ENCODE measurements at regions not wholly inside any gene's neighbourhood (a gene's known extent, or its start where the extent isn't known, plus 50 kb on each side); places are given as distances from the start of the nearest gene placed in this dataset.

GRCh38 chr18:24919181-24919797 lies 432.7 kb downstream of the ZNF521 start:
- no peak overlapping the region for H3K4me3 ChIP-seq (ENCODE audit: low read depth in 1 of 2, low read length in 1 of 2)
- no peaks in the 10 kb centered on the region for H3K36me3 ChIP-seq
- no peaks in the 10 kb centered on the region for H3K9me3 ChIP-seq
- peaks cover 5% of the 10 kb centered on the region for H3K27me3 ChIP-seq
- H3K27ac ChIP-seq: no peak overlapping the region
- TF ChIP-seq, protein P1, sequence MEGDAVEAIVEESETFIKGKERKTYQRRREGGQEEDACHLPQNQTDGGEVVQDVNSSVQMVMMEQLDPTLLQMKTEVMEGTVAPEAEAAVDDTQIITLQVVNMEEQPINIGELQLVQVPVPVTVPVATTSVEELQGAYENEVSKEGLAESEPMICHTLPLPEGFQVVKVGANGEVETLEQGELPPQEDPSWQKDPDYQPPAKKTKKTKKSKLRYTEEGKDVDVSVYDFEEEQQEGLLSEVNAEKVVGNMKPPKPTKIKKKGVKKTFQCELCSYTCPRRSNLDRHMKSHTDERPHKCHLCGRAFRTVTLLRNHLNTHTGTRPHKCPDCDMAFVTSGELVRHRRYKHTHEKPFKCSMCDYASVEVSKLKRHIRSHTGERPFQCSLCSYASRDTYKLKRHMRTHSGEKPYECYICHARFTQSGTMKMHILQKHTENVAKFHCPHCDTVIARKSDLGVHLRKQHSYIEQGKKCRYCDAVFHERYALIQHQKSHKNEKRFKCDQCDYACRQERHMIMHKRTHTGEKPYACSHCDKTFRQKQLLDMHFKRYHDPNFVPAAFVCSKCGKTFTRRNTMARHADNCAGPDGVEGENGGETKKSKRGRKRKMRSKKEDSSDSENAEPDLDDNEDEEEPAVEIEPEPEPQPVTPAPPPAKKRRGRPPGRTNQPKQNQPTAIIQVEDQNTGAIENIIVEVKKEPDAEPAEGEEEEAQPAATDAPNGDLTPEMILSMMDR (IDR thresholded peaks at IDR 0.05): no peak
- H3K4me1 ChIP-seq (ENCODE audit: control insufficient read depth in 1 of 2, insufficient read depth in 1 of 2, low read depth in 1 of 2, low read length in 1 of 2): no peaks in the 10 kb centered on the region

DNA sequence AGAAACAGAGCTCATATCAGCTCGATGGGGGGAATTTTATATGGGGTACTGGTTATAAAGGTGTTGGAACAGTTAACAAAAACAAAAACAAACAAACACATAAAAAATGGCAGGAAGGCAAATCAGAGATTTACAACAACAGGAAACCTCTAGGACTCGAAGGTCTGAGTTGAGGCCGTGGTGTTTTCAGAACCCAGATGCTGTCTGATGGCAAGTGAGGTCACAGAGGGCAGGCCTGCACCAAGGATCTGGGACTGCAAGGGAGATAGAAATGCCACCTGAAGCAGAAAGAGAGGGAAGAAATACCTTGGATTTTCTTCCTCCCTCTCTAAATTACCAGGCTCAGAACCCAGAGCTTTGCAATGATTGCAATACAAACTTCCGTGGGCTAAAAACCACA lies 429.5 kb downstream of the ZNF521 start:
- Histone ChIP-seq H3K4me3 (ENCODE audit: low read depth in 1 of 2, low read length in 1 of 2) (no peak overlapping the region), H3K4me1 (ENCODE audit: control insufficient read depth in 1 of 2, insufficient read depth in 1 of 2, low read depth in 1 of 2, low read length in 1 of 2) (no peaks in the 10 kb centered on the region), H3K36me3 (no peaks in the 10 kb centered on the region), H3K9me3 (no peaks in the 10 kb centered on the region), H3K27me3 (no peaks in the 10 kb centered on the region), H3K27ac (no peak overlapping the region)
- TF ChIP-seq, protein P1 (IDR thresholded peaks at IDR 0.05): no peak

DNA sequence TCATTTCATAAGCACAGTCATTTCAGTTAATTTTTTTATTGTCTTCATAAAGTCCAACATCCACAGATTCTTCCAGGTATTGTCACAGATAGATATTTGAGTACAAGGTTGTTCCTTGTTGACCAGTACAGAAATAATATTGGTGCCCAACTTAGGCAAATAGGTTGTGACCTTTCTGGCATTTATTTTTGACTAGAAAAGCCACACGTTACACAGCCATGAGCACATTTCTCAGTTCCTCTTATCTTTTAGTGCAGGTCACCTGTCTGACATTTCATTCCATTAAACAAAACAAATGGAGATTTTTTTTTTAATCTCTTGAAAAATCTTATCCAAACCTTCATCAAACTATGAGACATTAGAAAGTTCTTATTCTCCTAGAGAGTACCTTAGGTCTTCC lies 428.8 kb downstream of the ZNF521 start:
- no peaks in the 10 kb centered on the region for H3K9me3 ChIP-seq
- no peaks in the 10 kb centered on the region for H3K4me1 ChIP-seq (ENCODE audit: control insufficient read depth in 1 of 2, insufficient read depth in 1 of 2, low read depth in 1 of 2, low read length in 1 of 2)
- no peaks in the 10 kb centered on the region for H3K27me3 ChIP-seq
- TF ChIP-seq, protein P1 (IDR thresholded peaks at IDR 0.05): no peak
- no peaks in the 10 kb centered on the region for H3K36me3 ChIP-seq
- no peak overlapping the region for H3K27ac ChIP-seq
- H3K4me3 ChIP-seq (ENCODE audit: low read depth in 1 of 2, low read length in 1 of 2): no peak overlapping the region

DNA sequence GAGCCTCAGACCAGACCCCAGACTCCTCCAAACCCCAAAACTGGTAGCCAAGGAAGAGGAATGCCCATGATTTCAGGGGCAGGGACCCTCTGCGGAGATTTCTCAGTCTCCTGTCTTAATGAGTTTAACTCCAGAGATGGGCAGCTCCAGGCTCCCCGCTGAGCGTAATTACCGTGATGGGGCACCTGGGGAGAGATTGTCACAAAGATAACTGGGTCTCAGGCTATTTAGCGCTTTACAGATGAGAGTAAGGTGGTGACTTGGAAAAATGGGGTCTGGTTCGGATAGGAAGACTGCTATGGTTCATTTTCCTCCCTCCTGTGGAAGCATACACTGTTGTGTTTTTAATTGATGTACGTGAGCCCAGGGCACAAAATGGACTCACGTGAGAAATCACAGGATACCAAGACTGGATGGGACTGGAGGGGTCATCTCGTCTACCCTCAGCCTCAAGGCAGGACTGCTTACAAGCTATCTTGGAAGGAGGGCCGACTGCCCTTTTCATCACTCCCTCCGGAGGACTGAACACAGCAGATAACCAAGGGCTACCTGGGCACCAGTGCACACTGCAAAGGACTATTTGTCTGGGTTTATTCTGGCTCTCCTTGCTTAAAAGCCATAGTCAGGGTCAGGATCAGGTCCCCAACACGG lies 427.8 kb downstream of the ZNF521 start:
- TF ChIP-seq, protein P1 (IDR thresholded peaks at IDR 0.05): no peak
- no peaks in the 10 kb centered on the region for H3K4me1 ChIP-seq (ENCODE audit: control insufficient read depth in 1 of 2, insufficient read depth in 1 of 2, low read depth in 1 of 2, low read length in 1 of 2)
- H3K36me3 ChIP-seq: no peaks in the 10 kb centered on the region
- no peak overlapping the region for H3K27ac ChIP-seq
- H3K27me3 ChIP-seq: no peaks in the 10 kb centered on the region
- no peak overlapping the region for H3K4me3 ChIP-seq (ENCODE audit: low read depth in 1 of 2, low read length in 1 of 2)
- no peaks in the 10 kb centered on the region for H3K9me3 ChIP-seq

DNA sequence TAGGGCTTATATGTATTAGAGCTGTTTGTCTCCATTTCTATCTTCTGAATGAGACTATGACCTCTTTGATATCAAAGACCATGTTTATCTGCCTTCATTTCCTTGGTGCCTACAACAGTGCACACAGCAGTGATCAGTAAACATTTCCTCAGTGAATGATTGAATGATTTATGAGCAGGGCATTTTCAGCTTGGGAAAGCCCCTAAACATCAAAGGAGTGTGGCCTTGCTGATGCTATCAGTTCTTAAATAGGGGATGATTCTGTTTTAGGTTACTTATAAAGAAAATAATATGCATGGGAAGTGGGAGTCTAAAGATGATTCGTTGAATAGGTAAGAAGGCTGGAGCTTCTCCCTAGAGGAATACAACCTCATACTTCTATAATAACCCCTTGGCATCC lies 425.3 kb downstream of the ZNF521 start:
- H3K27me3 ChIP-seq: no peaks in the 10 kb centered on the region
- no peaks in the 10 kb centered on the region for H3K4me1 ChIP-seq (ENCODE audit: control insufficient read depth in 1 of 2, insufficient read depth in 1 of 2, low read depth in 1 of 2, low read length in 1 of 2)
- no peak overlapping the region for H3K27ac ChIP-seq
- TF ChIP-seq, protein P1 (IDR thresholded peaks at IDR 0.05): no peak
- no peaks in the 10 kb centered on the region for H3K9me3 ChIP-seq
- H3K36me3 ChIP-seq: no peaks in the 10 kb centered on the region
- no peak overlapping the region for H3K4me3 ChIP-seq (ENCODE audit: low read depth in 1 of 2, low read length in 1 of 2)

Data from neutrophil (primary cell).